GM19240 (cell line): ENCODE measurements at regions not wholly inside any gene's neighbourhood (a gene's known extent, or its start where the extent isn't known, plus 50 kb on each side); places are given as distances from the start of the nearest gene placed in this dataset.

ENCODE experiments used
- DNase-seq: peaks from one replicate; pipeline ENCODE4 v3.0.0; 2011; ENCODE audit warnings: low spot score; ENCODE audit not compliant: insufficient read length

- no peak for DNase-seq
These were observed 132.9 kb downstream of the RHOU start for GRCh38 chr1:228867951-228868730.

- DNase-seq = no peak
These were observed 133.4 kb downstream of the RHOU start for GRCh38 chr1:228868731-228869024.

- DNase-seq = no peak
These were observed 134.1 kb downstream of the RHOU start for GRCh38 chr1:228869312-228869824.

GRCh38 chr1:228870041-228870713 lies 134.9 kb downstream of the RHOU start:
- DNase-seq = no peak

- DNase-seq = no peak
These were observed 136.2 kb downstream of the RHOU start for GRCh38 chr1:228871314-228872061.

- DNase-seq = no peak
These were observed 136.8 kb downstream of the RHOU start for GRCh38 chr1:228872080-228872479.

GRCh38 chr1:228873709-228874108 lies 138.4 kb downstream of the RHOU start:
- DNase-seq = no peak

GRCh38 chr1:228875741-228876140 lies 140.5 kb downstream of the RHOU start:
- no peak for DNase-seq

GRCh38 chr1:228876187-228876586 lies 140.9 kb downstream of the RHOU start:
- no peak for DNase-seq

GRCh38 chr1:228879164-228879563 lies 143.9 kb downstream of the RHOU start:
- no peak for DNase-seq

- no peak for DNase-seq
These were observed 146.9 kb downstream of the RHOU start for GRCh38 chr1:228882041-228882770.

- DNase-seq = no peak
These were observed 147.6 kb downstream of the RHOU start for GRCh38 chr1:228882771-228883450.

- DNase-seq = no peak
These were observed 148.3 kb downstream of the RHOU start for GRCh38 chr1:228883535-228883934.

- no peak for DNase-seq
These were observed 148.9 kb downstream of the RHOU start for GRCh38 chr1:228884196-228884595.

GRCh38 chr1:228884615-228885566 lies 149.6 kb downstream of the RHOU start:
- DNase-seq = no peak

GRCh38 chr1:228885845-228886244 lies 150.6 kb downstream of the RHOU start:
- no peak for DNase-seq

- no peak for DNase-seq
These were observed 151.8 kb downstream of the RHOU start for GRCh38 chr1:228887101-228887500.

- DNase-seq = no peak
These were observed 152.7 kb downstream of the RHOU start for GRCh38 chr1:228887960-228888359.

GRCh38 chr1:228889289-228889688 lies 154.0 kb downstream of the RHOU start:
- DNase-seq = no peak
